ENCODE measurements at regions not wholly inside any gene's neighbourhood (a gene's known extent, or its start where the extent isn't known, plus 50 kb on each side); places are given as distances from the start of the nearest gene placed in this dataset.
"Not testable (repeated sequence)": the region's sequence is repeated elsewhere in the genome, so short reads cannot be mapped to it uniquely, and the experiment has no call there.

GRCh38 chrX:86887341-86887740 is 630.3 kb upstream of the KLHL4 start:
- DNase-seq: no peak

GRCh38 chrX:86910027-86910426 is 607.6 kb upstream of the KLHL4 start:
- DNase-seq: no peak

GRCh38 chrX:86910602-86911311 is 606.8 kb upstream of the KLHL4 start:
- DNase-seq: no peak

- DNase-seq: no peak
Measured at GRCh38 chrX:86914569-86914968, 603.0 kb upstream of the KLHL4 start.

GRCh38 chrX:86917959-86918358 is 599.6 kb upstream of the KLHL4 start:
- DNase-seq: no peak

GRCh38 chrX:86930419-86930818 is 587.2 kb upstream of the KLHL4 start:
- no peak for DNase-seq

- DNase-seq: no peak
Measured at GRCh38 chrX:86935988-86936387, 581.6 kb upstream of the KLHL4 start.

GRCh38 chrX:86946569-86946968 is 571.0 kb upstream of the KLHL4 start:
- DNase-seq: peak; percentile 0

GRCh38 chrX:86964321-86964720 is 553.3 kb upstream of the KLHL4 start:
- no peak for DNase-seq

GRCh38 chrX:86981326-86981879 is 536.2 kb upstream of the KLHL4 start:
- DNase-seq: no peak

- DNase-seq: not testable (repeated sequence)
Measured at GRCh38 chrX:86987351-86987750, 530.3 kb upstream of the KLHL4 start.

GRCh38 chrX:87003031-87003430 is 514.6 kb upstream of the KLHL4 start:
- no peak for DNase-seq

- no peak for DNase-seq
Measured at GRCh38 chrX:87005183-87005582, 512.4 kb upstream of the KLHL4 start.

- DNase-seq: no peak
Measured at GRCh38 chrX:87005885-87006284, 511.7 kb upstream of the KLHL4 start.

- no peak for DNase-seq
Measured at GRCh38 chrX:87006561-87006960, 511.0 kb upstream of the KLHL4 start.

GRCh38 chrX:87017210-87017609 is 500.4 kb upstream of the KLHL4 start:
- DNase-seq: no peak

- DNase-seq: not testable (repeated sequence)
Measured at GRCh38 chrX:87033115-87033514, 484.5 kb upstream of the KLHL4 start.

- DNase-seq: no peak
Measured at GRCh38 chrX:87045352-87045751, 472.2 kb upstream of the KLHL4 start.

GRCh38 chrX:87049567-87049966 is 468.0 kb upstream of the KLHL4 start:
- DNase-seq: no peak

GRCh38 chrX:87063642-87064041 is 454.0 kb upstream of the KLHL4 start:
- no peak for DNase-seq

GRCh38 chrX:87064502-87064901 is 453.1 kb upstream of the KLHL4 start:
- DNase-seq: no peak

GRCh38 chrX:87067795-87068369 is 449.7 kb upstream of the KLHL4 start:
- DNase-seq: no peak

GRCh38 chrX:87078231-87078630 is 439.4 kb upstream of the KLHL4 start:
- no peak for DNase-seq

GRCh38 chrX:87098477-87098876 is 419.1 kb upstream of the KLHL4 start:
- DNase-seq: no peak

- no peak for DNase-seq
Measured at GRCh38 chrX:87105131-87105530, 412.5 kb upstream of the KLHL4 start.

Measured in NCI-H1092 treated with DMSO at 0.1 percent for 48 hours (cell line).